ENCODE measurements at regions not wholly inside any gene's neighbourhood (a gene's known extent, or its start where the extent isn't known, plus 50 kb on each side); places are given as distances from the start of the nearest gene placed in this dataset.

GRCh38 chr6:145018027-145018426 lies 717.3 kb downstream of the EPM2A start:
- Mint-ChIP-seq H3K36me3 (ENCODE audit: low read depth, unreplicated experiment) (no peaks in the 10 kb centered on the region), H3K27me3 (ENCODE audit: unreplicated experiment) (no peaks in the 10 kb centered on the region), H3K27ac (ENCODE audit: unreplicated experiment) (no peak overlapping the region), H3K4me1 (ENCODE audit: unreplicated experiment) (no peaks in the 10 kb centered on the region), H3K4me3 (ENCODE audit: unreplicated experiment) (no peak overlapping the region), H3K9me3 (ENCODE audit: unreplicated experiment) (no peaks in the 10 kb centered on the region)
- DNase-seq (ENCODE audit: low spot score), result no peak
- TF ChIP-seq CTCF (IDR thresholded peaks at IDR 0.05; ENCODE audit: unreplicated experiment), result no peak

- H3K27ac Mint-ChIP-seq (ENCODE audit: unreplicated experiment), result no peak overlapping the region
- TF ChIP-seq CTCF (IDR thresholded peaks at IDR 0.05; ENCODE audit: unreplicated experiment), result no peak
- DNase-seq (ENCODE audit: low spot score), result no peak
- no peaks in the 10 kb centered on the region for H3K9me3 Mint-ChIP-seq (ENCODE audit: unreplicated experiment)
- no peaks in the 10 kb centered on the region for H3K36me3 Mint-ChIP-seq (ENCODE audit: low read depth, unreplicated experiment)
- H3K4me3 Mint-ChIP-seq (ENCODE audit: unreplicated experiment), result no peak overlapping the region
- no peaks in the 10 kb centered on the region for H3K27me3 Mint-ChIP-seq (ENCODE audit: unreplicated experiment)
- H3K4me1 Mint-ChIP-seq (ENCODE audit: unreplicated experiment), result no peaks in the 10 kb centered on the region
Measured at GRCh38 chr6:145020114-145020513, 715.2 kb downstream of the EPM2A start.

- H3K27me3 Mint-ChIP-seq (ENCODE audit: unreplicated experiment), result no peaks in the 10 kb centered on the region
- H3K36me3 Mint-ChIP-seq (ENCODE audit: low read depth, unreplicated experiment), result no peaks in the 10 kb centered on the region
- H3K27ac Mint-ChIP-seq (ENCODE audit: unreplicated experiment), result no peak overlapping the region
- H3K4me3 Mint-ChIP-seq (ENCODE audit: unreplicated experiment), result no peak overlapping the region
- no peak for TF ChIP-seq CTCF (IDR thresholded peaks at IDR 0.05; ENCODE audit: unreplicated experiment)
- H3K4me1 Mint-ChIP-seq (ENCODE audit: unreplicated experiment), result no peaks in the 10 kb centered on the region
- no peaks in the 10 kb centered on the region for H3K9me3 Mint-ChIP-seq (ENCODE audit: unreplicated experiment)
- DNase-seq (ENCODE audit: low spot score), result no peak
Measured at GRCh38 chr6:145020543-145020942, 714.8 kb downstream of the EPM2A start.

- no peaks in the 10 kb centered on the region for H3K27me3 Mint-ChIP-seq (ENCODE audit: unreplicated experiment)
- no peaks in the 10 kb centered on the region for H3K9me3 Mint-ChIP-seq (ENCODE audit: unreplicated experiment)
- no peak overlapping the region for H3K4me3 Mint-ChIP-seq (ENCODE audit: unreplicated experiment)
- H3K36me3 Mint-ChIP-seq (ENCODE audit: low read depth, unreplicated experiment), result no peaks in the 10 kb centered on the region
- H3K27ac Mint-ChIP-seq (ENCODE audit: unreplicated experiment), result no peak overlapping the region
- no peak for TF ChIP-seq CTCF (IDR thresholded peaks at IDR 0.05; ENCODE audit: unreplicated experiment)
- no peaks in the 10 kb centered on the region for H3K4me1 Mint-ChIP-seq (ENCODE audit: unreplicated experiment)
- no peak for DNase-seq (ENCODE audit: low spot score)
Measured at GRCh38 chr6:145022199-145022796, 713.0 kb downstream of the EPM2A start.

GRCh38 chr6:145023116-145023726 lies 712.1 kb downstream of the EPM2A start:
- no peak overlapping the region for H3K27ac Mint-ChIP-seq (ENCODE audit: unreplicated experiment)
- DNase-seq (ENCODE audit: low spot score), result no peak
- no peaks in the 10 kb centered on the region for H3K4me1 Mint-ChIP-seq (ENCODE audit: unreplicated experiment)
- H3K27me3 Mint-ChIP-seq (ENCODE audit: unreplicated experiment), result no peaks in the 10 kb centered on the region
- no peak overlapping the region for H3K4me3 Mint-ChIP-seq (ENCODE audit: unreplicated experiment)
- H3K36me3 Mint-ChIP-seq (ENCODE audit: low read depth, unreplicated experiment), result no peaks in the 10 kb centered on the region
- no peaks in the 10 kb centered on the region for H3K9me3 Mint-ChIP-seq (ENCODE audit: unreplicated experiment)
- TF ChIP-seq CTCF (IDR thresholded peaks at IDR 0.05; ENCODE audit: unreplicated experiment), result no peak

Measured in endothelial cell (in vitro differentiated cells).